GM19467 (cell line): ENCODE measurements at regions not wholly inside any gene's neighbourhood (a gene's known extent, or its start where the extent isn't known, plus 50 kb on each side); places are given as distances from the start of the nearest gene placed in this dataset.
"Not testable (repeated sequence)": the region's sequence is repeated elsewhere in the genome, so short reads cannot be mapped to it uniquely, and the experiment has no call there.

Source experiments
- ATAC-seq: cut with Tn5 transposase; IDR thresholded peaks from one replicate; pipeline ENCODE4 v1.9.1; 2021; ENCODE audit warnings: mild to moderate bottlenecking, moderate library complexity; ENCODE audit not compliant: unreplicated experiment

DNA sequence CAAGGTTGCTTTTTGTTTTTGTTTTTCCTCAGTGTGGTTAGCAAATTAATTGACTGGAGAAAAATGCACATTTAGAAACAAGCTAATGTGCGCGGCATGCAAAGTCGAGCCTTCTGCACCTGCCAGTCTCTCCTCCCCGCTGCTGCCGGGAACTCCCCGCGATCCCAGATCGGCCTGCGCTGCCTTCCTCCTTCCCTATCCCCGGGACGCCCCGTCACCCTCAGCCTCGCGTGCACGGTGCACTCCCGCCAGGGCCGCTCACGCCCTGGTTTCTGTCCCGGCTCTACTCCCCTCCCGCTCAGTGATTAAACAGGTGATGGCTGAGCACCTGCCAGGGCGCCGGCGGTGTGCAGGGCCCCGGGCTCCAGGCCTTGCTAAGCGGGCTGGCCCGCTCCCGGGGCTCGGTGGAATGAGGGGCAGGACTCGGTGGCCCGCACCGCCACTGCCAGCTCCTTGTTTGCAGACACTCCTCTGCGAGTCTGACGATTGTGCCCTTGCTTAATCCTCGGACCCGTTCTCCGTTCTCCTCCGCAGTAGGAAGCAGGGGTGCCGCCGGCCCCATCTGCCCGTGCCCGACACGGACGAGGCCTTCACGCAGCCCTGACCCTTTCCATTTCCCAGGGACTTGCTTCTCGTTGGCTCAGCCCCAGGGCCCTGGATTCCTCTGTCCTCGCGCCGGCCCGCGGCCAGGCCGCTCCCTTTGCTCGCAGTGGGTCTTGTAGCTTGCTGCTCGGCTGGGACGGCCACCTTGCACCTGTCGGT lies 143.4 kb downstream of the TRIML1 start:
- no peak for ATAC-seq

DNA sequence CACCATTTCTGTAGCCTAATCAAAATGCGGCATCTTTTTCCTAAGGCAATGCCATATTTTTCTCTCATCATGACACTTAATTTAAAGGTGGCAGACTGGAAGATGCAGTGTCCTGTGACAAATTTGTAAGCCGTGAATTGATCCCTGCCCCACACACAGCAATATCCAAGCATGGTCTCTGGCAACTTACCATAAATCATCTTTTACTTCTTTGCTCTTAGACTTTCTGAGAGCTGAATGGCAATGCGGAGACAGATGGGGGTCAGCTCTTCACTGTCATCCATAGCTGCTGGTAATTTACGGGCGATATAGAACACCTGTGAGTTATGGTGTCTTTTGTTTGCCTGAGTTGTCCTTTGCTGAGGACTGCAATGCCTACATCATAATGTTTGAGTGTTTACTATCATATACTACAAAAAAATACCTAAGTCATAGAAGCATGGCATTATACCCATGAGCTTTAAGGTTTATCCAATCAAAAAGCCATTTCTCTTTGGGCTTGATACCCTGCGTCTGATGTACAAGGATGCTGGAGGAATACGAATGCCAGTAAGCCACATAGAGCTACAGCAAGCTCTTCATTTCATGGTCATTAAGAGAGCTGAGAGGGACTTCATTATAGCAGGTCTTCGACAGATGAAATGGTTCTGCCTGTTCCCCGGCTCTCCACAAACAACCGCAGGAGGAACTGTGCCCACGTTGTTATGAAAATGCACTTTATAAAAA lies 148.1 kb downstream of the TRIML1 start:
- no peak for ATAC-seq

DNA sequence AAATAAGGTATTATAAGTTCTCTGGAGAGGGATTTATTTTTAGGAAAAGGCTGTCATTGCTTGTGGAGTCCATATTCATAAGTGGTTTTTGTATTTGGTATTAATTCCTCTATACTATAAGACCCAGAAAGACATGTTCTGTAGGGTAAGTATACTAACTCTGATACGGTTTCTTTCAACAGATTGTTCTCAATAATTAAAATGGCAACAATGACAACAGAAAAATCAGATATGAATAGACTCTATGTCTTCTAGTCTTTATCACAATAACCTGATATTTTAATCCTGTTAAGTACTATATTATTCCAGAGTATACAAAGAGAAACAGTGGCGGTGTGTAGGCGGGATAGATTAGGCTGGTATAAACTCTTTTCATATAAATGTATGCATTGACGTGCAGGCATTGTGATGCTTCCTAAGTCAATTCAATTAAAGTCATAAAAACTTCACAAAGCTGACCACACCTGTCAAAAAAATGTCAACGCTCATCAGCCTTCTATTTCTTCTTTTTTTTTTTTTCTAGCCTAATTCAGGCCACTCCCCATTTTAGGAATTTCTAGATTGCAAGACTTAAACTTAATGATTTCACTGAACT lies 150.4 kb downstream of the TRIML1 start:
- ATAC-seq = no peak

DNA sequence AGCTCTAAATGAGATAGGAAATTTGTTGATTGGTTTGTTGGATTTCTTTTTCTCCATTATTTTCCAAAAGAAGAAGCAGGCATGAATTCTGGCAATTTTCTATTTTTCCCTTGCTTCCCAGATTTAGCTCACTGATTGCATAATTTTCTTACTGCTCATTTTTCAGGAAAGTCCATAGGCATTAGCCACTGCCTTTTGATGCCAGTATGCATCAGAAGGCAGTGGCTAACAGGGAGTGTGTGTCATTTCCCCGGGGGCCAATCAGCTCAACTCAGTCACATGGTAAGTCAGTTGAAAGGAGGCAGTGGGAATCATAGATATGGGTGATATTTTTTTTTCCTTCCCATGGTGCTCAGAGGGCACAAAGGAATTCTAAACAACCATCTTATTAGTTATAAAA lies 156.7 kb downstream of the TRIML1 start:
- no peak for ATAC-seq

DNA sequence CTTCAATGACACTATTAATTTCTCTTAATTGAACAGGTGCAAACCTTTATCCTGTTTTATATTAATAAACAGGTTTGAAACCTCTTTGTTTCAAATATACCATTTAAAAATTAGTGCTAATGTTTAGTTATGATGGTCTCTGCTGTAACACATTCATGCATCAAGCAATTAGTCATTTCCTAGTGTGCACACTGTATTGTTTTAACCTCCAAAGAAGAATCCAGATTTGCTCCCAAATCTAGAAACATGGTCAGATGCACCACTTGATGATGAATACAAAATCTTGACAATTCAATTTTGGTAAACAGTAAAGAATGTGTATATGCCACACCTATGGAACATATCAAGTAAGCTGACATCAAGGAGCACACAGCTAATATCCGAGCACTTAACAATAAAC lies 157.1 kb downstream of the TRIML1 start:
- no peak for ATAC-seq

DNA sequence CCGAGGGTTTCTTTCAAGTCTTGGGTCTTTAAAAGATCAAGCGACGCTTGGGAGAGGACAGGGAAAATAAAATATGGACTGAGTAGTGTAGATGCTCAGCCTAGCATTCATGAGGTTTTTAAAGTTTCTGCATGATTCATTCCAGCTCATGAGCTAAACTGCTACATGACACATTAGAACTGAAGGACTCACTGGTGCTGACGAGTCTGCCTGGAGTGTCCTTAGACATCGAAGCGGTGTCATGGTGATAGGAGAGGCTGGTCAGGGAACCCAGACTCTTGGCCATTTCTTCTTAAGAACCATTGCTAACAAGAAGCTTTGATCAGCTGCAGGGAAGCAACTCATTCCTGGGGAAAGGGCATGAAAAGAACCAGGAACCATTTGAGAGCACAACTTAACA lies 158.6 kb downstream of the TRIML1 start:
- no peak for ATAC-seq

DNA sequence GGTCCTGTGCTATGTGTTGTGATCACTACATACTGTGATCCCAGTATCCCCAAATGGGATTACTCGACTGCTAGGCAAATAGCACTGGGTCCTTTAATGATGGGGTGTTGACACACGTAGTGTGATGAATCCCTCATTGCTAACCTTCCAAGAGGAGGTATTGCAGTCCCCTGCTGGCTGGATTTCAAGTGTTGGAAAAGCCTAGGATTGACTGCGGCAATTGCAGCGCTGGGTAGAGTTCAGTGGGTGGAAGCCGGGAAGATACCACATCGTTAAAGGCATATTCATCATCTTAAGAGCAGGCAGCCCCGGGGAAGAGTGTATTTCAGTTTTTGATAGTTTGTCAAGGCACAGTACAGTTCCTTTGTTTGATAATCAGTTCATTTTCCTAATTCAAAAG lies 159.9 kb downstream of the TRIML1 start:
- ATAC-seq = no peak

DNA sequence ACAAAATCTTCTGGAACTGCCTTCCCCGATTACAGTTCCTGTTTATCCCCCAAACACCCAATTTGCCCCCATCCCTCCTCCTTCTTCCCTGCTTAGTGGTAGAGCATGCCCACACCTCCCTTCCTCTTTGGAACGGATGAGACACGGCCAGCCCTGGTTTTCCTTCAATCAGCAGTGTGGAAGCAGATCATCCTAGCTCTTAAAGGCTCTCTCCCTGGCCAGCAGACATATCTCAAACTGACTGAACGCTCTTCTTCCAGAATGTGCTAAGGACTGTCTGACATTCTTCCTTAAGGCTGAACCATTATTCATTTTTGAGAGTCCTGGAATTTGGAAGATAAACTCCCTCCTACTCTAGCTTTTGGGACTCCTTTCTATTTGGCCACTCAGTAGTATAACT lies 161.1 kb downstream of the TRIML1 start:
- ATAC-seq = no peak

DNA sequence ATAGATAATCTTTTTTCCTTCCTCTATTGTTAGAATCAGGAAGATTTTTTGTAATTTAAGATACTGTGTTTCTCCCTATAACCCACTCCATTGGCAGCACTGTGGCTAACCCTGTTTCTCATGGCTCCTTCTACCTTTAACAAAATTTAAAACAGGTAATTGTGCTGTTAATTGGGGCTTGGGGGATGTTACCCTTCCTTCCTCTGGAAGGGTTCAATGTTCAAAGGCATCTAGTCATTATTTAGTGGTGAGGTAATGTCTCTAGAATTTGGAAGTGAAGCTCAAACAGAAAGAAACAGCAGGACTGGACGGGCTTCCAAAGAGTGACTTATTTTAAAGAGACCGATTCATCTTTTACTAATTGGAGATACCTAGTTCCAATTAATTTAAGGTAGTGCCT lies 166.4 kb downstream of the TRIML1 start:
- no peak for ATAC-seq

DNA sequence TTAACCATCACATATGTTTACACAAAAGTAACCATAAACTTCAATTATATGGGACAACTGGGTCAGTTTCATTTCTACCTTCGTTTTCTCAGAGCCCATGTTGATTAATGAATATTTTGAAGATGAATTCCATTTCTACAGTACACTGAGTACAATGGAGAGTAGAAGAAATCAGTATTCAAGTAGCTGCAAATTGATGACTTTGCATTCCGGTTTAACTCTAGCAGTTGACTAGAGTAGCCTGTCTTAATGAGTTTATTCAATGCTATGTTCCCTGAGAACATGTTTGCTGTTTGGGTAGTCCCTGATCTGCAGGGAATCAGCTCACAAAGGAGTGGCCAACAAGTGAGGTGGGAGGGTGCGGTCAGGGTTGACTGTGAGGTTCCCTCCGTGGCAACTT lies 168.3 kb downstream of the TRIML1 start:
- ATAC-seq = no peak

DNA sequence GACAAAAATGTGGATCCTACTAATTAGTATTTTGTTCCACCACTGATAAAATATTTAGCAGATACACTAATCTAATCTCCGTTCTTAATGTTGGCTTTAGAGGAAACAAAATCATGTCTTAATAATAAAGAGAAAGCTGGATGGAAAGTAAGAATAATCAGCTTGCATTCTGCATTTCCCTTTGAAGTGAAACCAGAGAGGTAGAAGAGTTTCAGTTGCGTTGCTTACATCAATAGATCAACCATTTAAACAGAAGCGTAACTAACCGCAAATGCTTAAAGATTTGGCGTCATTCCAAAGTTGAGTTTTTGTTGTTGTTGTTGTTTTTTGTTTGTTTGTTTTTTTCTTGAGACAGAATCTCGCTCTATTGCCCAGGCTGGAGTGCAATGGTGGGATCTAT lies 168.9 kb downstream of the TRIML1 start:
- ATAC-seq = no peak

DNA sequence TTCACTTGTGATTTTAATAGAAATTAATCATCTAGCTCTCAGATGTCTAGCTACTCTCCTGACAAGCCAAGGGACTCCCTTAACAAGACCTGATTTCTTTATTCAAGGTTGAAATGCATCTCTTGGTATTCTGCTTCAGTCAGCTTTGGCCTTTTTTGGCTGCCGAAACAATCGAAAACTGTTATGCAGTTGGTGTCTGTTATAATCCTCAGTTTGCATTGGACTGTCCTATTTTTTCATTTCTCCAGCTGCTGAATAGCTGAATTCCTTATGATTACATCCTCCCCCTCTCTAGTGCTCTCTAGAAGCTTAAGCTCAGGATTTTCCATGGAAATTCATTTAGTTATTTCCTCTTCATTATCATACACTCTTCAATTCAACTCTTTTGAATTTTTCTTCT lies 177.2 kb downstream of the TRIML1 start:
- no peak for ATAC-seq

DNA sequence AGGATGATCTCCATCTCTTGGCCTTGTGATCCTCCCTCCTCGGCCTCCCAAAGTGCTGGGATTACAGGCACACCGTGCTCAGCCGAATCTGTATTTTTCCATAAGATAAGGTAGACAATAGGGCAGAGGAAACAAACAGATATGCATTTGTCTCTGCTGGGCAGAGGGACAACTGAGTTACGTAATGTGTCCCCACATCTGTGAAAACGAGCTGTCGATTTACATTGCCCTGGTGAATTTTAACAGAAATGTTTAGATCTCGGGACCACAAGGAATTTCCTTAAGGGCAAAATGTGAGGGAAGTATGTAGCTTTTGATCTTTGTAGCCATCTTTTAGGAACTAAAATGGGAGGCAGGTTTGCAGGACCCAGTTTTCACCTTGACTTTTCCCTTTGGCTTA lies 189.7 kb downstream of the TRIML1 start:
- no peak for ATAC-seq

DNA sequence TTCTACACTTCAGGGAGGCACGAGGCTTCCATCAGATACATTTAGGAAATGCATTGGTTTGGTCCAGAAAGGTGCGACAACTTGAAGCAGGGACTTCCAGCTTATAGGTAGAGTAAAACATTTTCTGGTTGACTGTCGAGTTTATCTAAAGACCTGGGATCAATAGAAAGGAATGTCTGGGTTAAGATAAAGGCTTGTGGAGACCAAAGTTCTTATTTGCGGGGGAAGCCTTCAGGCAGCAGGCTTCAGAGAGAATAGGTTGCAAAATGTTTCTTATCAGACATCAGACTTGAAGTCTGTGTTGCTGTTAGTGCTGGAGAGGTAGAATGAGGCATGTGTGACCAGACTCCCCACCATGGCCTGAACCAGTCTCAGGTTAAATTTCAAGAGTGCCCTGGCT lies 190.3 kb downstream of the TRIML1 start:
- ATAC-seq = no peak

DNA sequence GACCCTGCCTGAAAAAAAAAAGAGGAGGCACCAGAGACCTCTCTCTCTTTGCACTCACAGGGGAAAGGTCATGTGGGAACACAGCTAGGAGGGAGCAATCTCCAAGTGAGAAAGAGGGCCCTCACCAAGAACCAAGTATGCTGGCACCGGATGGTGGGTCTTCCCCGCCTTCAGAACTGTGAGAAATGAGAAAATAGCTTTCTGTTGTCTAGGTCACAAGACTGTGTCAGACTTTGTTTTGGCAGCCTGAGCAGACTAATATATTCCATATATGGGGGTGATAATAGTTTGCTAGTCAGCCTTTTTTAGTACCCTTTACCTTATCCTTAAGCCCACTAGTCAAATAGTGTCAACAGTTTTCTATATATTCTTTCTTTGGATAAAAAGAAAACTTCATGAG lies 193.0 kb downstream of the TRIML1 start:
- ATAC-seq = no peak

DNA sequence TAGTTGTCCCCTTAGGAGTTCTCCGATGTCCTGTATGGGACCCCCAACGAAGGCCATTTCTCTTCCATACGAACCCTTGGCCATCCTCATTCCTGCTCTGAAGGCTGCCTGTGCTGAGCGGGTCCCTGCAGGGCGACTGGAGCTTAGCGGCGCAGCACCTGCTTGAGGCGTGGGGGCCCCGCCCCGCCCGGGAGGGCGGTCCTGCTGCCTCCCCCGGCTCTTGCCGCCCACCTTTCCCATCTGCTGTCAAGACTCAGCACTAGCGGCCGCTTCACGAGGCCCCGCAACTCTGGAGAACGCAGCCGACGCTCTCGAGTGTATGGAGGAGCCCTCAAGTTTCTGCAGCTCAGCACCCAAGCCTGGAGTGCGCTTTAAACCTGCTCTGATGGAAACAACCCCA lies 197.7 kb downstream of the TRIML1 start:
- no peak for ATAC-seq

DNA sequence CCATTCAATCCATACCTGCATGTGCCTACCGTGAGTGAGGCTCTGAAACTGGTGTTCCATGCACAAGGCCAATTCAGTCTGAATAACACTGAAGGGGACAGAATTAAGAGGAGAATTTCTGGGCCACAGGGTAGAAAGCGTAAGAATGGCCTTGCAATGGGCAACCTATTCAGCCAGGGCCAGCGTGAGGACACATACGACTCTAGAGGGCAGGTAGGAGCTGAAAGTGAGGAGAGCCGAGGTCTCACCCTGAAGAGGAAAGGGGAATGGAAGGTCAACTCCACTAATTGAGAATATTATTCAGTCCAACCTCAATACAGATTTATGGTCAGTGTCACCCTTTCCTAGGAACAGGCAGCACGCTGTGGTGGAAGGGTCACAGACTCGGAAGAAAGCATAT lies 202.2 kb downstream of the TRIML1 start:
- no peak for ATAC-seq

DNA sequence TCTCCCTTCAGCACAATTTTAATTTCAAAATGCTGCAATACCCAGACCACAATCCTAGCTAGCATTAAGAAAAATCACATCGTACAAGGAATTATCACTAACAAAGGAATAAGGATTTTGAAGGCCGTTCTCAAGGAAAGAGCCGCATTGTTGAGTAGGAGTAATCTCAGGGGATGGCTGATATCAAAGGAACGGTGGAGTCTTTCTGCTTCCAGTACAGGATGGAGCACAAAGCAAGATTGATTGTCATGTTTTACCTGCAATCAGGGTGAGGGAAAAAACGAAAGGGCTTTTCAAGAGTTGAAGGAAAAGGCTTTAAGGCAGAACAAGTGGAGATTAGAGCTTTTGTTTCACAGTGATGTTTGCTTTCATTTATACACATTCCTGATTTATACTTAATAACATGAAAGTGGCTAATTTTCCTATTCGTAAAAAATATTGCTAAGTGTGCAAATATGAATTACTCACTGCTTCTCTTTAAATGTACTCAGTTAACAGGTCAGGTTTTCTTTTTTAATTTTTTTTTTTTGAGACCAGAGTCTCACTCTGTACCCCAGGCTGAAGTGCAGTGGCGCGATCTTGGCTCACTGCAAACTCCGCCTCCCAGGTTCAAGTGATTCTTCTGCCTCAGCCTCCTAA lies 207.0 kb downstream of the TRIML1 start:
- no peak for ATAC-seq

DNA sequence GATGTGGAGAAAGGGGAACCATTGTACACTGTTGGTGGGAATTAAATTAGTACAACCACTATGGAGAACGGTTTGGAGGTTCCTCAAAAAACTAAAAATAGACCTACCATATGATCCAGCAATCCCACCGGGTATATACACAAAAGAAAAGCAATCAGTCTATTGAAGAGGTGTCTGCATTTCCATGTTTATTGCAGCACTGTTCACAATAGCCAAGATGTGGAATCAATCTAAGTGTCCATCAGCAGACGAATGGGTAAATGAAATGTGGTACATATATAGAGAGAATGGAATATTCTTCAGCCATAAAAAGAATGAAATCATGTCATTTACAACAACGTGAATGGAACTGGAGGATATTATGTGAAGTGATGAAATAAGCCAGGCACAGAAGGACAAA lies 208.1 kb downstream of the TRIML1 start:
- no peak for ATAC-seq

DNA sequence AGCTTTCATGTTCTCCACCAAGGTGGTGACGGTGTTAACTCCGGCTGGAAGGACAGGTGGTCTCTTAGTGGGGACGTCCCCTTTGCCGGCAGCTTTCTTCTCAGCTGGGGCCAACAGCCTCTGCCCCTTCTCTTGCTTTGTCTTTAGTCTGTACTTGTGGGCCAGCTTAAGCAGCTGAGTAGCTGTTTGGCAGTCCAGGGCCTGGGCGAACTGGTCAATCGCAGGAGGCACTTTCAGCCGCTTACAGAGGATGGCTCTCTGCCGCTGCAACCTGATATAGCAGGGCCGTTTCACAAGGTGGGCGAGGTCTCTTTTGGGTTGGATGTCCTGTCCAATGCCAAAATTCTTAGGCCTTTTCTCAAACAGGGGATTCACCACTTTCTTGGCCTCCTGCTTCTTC lies 210.3 kb downstream of the TRIML1 start:
- ATAC-seq = not testable (repeated sequence)

DNA sequence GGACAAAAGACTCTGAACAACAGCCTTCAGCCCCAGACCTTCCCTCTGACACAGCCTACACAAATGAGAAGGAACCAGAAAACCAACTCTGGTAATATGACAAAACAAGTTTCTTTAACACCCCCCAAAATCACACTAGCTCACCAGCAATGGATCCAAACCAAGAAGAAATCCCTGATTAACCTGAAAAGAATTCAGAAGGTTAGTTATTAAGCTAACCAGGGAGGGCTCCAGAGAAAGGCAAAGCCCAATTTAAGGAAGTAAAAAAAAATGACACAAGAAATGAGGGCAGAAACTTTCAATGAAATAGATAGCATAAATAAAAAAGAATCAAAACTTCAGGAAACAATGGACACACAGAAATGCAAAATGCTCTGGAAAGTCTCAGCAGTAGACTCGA lies 224.0 kb downstream of the TRIML1 start:
- no peak for ATAC-seq

DNA sequence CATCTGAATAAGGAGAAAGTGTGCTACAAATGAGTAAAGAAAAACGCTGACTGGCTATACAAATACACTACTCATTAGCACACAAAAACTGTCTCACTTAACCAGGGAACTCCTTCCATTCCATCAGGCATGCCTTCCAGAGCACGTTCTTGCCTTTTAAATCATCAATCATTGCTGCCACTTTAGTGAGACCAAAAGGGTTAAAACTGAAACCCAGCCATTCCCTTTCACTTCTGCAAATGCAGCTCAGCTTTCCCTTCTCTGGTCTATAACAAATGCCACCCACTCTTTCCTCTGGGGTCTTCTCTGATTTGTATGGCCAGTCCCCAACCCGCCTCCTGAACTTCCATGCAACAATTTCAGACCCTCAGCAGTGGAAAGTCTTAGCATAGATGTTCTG lies 231.5 kb downstream of the TRIML1 start:
- ATAC-seq = no peak
